Ovary (tissue), 3 donors: ENCODE measurements at regions not wholly inside any gene's neighbourhood (a gene's known extent, or its start where the extent isn't known, plus 50 kb on each side); places are given as distances from the start of the nearest gene placed in this dataset.

Experiments used
- EP300 ChIP-seq: sonication (generic); formaldehyde crosslinking; IDR thresholded peaks from one replicate; pipeline ENCODE4 v1.6.1; 2017; ENCODE audit warnings: antibody characterized with exemption
- POLR2A ChIP-seq: fragments of 450-650 bp; IDR thresholded peaks from one replicate; pipeline ENCODE4 v1.6.1; 2017; ENCODE audit warnings: antibody characterized with exemption, mild to moderate bottlenecking, moderate library complexity
- TF ChIP-seq, protein P1 (sequence below), 3 donors: fragments of 450-650 bp in 2 of 3; fragments of 200-600 bp in 1 of 3; IDR thresholded peaks; one replicate each; pipeline versions ENCODE4 v1.5.1 to v1.8.0; 2016 to 2022; ENCODE audit warnings: antibody characterized with exemption in 3 of 3, mild to moderate bottlenecking in 1 of 3
- donor health status: DM: no; HTN: no; CAD: no.

DNA sequence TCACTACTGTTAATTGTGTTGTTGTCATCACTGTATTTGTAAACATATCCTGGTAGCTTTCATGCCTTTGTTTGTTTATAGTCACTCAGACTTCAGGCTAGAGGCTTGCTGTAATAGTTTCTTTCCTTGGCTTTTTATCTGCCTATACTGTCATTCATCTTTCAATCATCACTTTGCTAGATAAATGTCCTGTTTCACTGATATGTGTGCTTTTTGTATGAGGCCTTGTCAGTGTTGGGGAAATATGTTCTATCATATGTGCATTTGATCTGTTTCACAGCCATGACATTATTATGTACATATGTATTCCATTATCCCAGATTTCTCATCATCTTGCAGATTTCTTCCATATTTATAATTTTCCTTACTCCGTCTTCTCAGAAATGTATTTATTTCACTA lies 558.9 kb upstream of the LRFN5 start:
- TF ChIP-seq POLR2A (no peak), EP300 (no peak)
- TF ChIP-seq, protein P1, sequence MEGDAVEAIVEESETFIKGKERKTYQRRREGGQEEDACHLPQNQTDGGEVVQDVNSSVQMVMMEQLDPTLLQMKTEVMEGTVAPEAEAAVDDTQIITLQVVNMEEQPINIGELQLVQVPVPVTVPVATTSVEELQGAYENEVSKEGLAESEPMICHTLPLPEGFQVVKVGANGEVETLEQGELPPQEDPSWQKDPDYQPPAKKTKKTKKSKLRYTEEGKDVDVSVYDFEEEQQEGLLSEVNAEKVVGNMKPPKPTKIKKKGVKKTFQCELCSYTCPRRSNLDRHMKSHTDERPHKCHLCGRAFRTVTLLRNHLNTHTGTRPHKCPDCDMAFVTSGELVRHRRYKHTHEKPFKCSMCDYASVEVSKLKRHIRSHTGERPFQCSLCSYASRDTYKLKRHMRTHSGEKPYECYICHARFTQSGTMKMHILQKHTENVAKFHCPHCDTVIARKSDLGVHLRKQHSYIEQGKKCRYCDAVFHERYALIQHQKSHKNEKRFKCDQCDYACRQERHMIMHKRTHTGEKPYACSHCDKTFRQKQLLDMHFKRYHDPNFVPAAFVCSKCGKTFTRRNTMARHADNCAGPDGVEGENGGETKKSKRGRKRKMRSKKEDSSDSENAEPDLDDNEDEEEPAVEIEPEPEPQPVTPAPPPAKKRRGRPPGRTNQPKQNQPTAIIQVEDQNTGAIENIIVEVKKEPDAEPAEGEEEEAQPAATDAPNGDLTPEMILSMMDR (IDR thresholded peaks at IDR 0.05) = no peak
